GM21529 (cell line): ENCODE measurements at regions not wholly inside any gene's neighbourhood (a gene's known extent, or its start where the extent isn't known, plus 50 kb on each side); places are given as distances from the start of the nearest gene placed in this dataset.

Experiments used
- ATAC-seq: cut with Tn5 transposase; IDR thresholded peaks from one replicate; pipeline ENCODE4 v1.9.1; 2021; ENCODE audit not compliant: unreplicated experiment

DNA sequence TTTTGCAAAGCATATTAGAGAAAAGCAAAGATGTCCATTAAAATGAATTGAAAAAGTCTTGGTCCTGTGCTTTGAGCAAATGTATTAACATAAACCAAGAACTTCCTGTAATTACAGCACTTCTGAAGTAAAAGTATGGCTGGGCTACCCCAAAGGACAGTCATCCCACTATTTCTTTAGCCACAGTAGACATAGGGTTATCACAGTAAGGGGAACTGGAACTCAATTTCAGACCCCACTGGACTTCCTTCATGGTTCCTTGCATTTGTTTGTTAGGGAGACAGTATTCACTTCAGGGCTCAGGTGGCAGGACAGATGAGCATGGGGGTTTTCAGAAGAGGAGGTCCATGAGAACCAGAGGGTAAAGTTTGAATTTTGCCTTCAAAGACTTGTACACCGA, 203.1 kb upstream of the PDE1C start:
- no peak for ATAC-seq

DNA sequence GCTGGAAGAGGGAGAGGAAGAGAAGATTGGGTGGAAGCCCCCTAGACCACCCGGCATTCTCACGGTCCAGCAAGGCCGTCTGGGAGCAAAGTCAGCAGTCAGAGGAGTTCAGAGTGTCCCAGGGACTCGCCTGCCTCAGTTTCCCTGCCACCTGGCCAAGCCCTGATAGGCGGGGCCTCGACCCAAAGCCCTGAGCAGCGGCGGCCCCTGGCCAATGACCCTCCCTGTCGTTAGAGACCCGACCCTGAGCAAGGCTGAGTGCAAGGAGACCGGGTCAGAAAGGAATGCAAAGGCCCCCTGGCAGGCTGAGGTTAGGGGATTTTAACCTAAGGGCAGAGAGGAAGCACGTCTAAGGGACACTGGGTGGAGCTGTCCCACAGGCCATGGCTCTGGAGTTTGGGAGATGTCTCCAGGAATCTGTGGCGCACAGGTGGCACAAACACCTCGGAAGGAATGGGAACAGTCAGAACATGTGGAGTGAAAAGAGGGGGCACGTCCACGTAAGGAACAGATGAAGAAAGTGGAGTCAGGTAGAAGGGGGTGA, 196.8 kb upstream of the PDE1C start:
- no peak for ATAC-seq

DNA sequence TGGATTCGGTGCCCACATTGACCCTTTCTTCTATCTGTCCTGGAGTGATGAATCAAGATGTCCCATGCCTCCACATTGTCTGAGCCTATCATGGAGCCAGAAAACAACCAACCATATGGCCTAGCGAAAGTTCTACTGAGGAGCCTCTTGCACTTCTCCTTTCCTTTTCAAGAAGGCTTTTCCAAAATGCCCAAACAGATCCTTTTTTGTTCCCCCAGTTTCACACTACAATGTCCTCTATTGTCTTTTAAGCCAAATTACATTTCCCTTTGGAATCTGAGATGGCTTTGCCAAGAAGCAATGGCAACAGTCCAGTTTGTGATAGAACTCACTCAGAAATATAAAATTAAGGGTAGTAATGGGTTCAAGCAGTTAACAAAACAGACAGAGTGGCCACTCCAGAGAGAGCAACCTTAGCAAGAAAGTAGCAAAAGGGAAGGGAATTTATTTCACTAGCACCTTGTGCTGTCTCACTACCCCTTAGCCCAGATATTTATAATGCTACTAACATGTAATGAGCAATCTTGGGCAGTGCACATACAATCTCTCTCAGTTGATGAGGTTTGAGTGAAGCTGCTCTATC, 194.6 kb upstream of the PDE1C start:
- ATAC-seq = no peak

DNA sequence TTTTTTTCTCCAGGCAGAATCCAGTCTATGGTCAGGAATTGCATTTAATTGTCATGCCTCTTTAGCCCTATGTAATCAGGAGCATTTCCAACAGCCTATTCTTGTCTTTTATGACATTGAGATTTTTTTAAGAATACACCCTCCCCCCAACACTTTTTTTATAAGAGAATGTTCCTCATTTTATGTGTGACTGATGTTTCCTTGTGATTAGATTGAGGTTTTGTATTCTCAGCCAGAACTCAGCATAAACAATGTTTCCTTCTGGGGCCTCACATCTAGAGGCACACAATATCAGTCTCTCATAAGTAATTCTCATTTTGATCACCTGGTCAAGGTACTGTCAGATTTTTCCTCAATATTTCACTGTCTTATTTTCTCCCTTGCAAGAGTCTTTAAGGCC, 193.4 kb upstream of the PDE1C start:
- ATAC-seq = no peak

DNA sequence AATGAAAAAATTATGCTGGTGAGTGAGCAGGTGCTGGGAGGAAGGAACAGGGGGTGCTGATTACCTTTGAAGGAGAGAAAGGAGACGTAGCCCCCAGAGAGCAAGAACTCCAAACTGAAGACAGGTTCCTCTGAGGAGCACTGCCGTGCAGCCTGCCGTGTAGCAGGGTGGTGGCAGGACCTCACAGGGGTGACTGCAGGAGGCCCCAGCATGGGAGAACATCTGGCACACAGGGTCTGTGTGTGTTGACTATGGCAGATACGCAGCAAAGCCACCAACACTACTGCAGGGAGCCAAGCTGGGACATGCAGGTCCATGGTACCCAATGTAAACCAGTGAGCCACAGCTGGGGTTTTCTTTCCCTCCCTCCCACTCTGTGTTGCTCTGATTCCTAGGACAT, 192.1 kb upstream of the PDE1C start:
- no peak for ATAC-seq

DNA sequence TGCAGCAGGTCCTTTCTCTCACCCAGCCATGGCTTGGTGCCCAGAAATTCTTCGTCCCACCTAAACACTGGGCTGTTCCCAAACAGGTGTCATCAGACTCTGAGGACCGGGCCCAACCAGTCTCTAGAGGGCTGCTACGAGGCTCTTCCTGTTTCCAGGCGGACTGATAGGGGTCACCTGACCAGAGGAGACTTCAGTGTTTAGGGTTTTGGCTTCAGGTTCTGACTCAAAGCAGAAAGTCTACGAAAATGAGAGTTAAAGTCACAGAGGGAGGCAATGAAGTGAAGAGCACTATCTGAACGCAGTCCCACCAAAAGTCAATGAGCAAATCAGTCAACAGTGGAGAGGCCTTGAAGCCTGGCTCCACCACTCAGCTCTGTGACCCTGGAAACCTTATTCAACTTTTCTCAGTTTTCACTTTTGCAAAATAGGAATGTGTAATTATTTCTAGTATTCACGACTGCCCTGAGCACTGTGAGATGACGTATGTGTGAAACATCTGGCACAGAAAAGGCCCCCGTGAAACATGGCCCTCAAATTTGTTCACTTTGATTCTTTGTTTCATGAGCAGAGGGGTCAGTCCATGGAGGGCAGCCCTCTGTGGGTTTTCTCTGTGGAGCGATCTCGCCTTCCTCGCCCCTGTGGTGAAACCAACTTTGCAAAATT, 189.9 kb upstream of the PDE1C start:
- peak; percentile 95 for ATAC-seq

DNA sequence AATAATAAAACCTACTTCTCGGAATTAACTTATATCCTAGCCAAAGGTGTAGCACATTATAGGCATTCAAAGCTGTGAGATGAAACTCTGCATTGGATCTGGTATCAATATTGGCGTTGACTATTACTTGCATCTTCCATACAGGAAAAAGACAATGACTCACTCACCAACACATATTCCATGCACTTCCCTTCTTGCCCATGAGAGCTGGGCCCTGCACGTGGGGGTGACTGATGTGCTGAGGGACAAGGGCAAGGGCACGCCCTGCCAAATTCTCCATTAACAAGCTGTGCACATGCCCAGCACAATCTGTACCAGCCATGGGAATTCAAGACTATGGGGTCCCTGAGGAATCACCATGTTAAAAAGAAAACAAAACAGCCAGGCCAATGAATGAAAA, 188.1 kb upstream of the PDE1C start:
- ATAC-seq = no peak

DNA sequence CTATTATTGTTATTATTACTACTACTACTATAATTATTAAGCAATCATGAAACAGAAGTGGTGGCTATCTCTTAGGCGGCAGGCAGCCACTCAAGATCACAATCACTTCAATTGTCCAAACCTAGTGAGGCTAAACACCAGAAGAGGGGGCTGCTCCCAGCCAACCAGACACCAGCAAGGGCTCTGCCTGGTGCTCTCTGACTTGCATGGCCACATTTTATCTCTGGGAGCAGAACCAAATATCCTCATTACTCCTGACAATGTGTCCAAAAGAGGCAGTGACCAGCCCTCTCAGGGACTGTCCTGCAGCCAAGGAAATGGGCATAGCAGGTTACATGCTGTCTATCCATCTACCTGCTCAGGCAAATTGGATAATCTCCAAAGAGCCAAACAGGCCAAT, 187.4 kb upstream of the PDE1C start:
- ATAC-seq = no peak

DNA sequence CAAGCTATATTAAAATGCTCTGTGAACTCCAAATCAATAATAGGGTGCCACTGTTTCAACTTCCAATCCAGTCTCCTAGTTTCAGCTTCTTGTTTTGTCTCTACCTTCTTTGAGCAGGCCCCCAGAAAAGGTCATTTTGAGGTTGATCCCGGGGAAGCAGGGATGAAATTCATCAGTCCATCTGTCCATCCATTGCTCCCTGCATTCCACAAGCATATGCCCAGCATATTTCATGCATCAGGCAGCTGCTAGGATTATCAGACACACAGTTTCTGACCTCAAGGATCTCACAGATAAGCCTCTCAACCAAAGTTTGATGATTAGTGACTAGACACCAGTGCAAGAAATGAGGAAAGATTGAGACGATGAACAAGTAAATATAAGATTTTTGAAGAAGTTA, 186.6 kb upstream of the PDE1C start:
- no peak for ATAC-seq

DNA sequence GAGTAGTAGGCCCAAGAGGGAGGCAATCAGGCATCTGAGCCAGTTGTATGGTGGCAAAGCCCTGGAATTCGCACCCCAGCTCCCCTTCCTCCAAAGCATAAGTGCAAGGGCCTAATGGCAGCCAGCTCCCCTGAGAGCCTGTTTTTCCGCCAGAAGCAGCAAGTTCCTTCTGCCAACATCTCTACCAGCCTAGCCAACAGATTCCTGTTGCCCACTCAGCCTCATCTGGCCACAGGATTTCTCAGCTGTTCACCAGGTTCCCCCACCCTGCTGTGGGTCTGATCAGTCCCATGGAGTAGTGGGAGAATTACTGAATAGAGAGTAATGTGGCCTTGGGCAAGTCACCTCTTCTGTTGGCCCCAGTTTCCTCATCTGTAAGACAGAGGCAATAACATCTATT, 186.2 kb upstream of the PDE1C start:
- ATAC-seq = no peak

DNA sequence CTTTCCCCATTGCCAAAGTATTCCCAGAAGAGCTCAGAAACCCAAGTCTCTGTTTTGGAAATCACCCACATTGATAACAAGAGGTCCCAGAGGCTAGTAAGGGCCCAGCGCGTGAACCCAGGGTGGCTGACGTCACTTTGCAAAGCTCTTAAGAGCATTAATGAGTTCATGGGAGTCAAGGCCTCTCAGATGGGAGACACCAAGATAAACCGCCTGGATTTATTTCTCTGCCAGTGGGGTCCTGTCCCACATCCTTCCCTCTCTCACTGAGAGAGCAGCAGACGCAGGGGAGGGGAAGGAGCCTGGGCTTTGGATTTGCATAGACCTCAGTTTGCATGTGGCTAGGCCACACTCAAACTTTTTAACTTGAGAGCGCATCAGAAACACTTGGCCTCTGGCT, 184.8 kb upstream of the PDE1C start:
- peak; percentile 35 for ATAC-seq

DNA sequence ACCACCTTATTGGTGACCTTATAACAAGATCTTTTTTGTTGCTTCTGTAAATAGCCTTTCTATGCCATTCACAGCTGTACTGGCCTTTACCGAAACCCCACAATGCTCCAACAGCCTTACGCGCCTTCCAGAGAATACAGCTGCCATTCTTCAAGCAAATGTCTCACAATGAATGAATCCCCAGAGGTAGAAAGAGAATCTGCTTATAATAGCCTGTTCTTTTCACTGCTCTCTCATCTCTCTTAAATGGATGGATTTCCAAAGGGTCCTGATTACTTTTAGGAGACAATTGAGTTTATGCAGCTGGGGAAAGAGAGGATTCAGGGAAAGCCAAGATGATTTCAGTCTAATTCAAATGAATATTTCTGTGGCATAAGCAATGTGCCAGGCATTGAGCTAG, 183.1 kb upstream of the PDE1C start:
- ATAC-seq = no peak

DNA sequence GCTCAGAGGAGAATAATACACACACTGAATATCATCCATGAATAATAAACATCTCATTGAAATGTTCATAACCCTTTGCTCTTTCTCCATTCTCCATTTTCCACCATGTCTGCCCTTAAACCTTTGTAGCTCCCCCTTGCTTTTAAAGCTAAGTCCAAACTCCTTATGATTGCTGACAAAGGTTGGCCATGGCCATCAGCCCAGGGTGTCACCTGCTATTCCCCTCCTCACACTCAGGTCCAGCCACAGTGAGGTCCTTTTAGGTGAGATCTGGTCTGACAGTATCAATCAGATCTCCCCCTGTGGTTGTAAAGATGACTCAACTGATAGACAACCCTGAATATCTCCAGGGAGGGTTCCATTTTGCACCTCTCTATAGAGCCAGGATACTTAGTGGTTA, 181.5 kb upstream of the PDE1C start:
- ATAC-seq = no peak

DNA sequence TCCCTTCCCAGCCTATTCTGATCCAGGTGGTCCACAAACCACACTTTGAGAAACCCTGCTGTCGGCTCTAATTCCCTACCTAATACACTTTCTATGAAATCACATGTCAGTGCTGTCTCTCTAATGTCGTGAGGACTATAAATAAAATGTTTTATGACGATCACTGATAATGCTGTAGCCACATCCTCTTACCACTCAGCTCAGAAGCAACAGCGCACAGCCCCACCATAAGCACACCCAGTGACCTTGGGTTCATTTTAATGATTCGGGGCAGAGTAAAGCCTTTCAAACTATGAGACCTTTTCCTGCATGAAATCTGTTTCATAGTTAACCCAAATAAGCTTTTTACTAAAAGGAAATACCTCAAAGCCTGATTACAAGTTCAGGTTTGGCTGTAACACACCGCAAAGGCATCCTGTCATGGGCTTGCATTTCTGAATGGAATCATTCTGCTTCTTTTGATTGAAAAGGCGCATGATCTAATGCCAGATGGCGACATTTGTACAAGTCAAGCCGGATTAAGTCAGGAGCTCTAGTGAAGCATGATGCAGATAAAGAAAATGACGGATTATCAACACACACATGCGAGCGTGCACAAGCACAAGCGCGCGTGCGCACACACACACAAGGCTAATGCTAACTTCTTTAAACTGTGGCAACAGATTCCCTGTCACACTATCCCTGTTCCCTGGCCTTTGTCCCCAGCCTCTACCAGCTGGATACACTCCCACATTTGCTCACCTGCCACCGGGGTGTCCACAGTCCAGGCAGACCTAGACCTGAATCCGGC, 180.5 kb upstream of the PDE1C start:
- ATAC-seq = no peak

DNA sequence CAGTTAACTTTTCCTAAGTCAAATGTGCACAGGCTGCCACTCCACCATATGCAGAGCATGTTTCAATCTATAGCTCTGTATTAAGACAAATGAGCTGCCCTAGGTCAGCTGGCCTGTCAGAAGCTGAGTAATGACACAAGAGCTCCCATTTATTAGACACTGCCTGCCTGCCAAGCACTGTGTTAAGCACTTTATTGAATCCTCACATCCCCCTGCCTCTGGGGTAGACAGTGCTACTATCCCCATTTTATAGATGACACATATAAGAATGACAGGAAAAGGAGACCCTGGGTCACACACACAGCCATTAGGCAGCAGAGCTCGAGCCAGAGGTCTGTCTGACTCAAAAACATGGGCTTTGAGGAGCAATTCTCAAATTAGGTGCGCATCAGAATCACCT, 179.8 kb upstream of the PDE1C start:
- ATAC-seq = no peak

DNA sequence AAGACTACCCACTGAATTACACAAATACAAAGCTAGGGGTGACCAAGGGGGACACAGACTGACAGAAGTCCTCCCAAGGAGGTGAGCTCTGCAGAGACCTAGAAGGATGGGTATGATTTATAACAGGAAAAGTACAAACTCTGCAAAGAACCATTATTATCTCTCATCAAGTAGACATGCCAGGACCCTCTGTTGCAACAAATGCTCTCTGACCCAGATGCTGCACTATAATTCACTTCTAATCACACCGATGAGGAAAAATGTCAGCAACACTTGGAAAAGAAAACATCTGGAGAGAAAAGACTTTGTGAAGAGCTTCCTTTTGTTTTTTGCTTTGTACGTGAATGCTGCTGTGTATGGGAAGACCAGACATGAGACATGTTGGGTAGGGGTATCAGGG, 178.3 kb upstream of the PDE1C start:
- no peak for ATAC-seq

DNA sequence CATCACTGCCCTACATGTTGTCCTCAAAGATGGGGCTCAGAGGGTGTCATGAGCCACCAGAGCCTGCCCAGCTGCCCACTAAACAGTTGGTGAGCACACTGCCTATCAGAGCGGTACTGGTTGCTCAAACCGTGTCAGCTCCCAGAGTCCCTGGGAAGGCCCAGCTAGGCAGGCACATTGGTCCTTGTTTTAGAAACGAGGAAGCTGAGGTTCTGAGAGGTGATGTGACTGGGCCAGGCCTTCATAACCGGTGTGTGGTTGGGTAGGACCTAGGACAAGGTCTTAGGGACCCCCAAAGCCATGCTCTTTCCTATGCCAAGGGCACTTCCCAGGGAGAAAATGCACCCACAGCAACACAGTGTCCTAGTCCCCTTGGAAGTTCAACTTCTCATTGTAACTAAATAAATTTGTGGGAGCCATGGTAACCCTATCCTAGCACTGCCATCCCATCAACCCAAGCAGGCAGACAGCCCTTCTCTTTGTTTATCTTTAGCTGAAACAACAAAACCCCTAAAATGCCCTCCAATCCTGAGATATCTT, 174.7 kb upstream of the PDE1C start:
- ATAC-seq = no peak

DNA sequence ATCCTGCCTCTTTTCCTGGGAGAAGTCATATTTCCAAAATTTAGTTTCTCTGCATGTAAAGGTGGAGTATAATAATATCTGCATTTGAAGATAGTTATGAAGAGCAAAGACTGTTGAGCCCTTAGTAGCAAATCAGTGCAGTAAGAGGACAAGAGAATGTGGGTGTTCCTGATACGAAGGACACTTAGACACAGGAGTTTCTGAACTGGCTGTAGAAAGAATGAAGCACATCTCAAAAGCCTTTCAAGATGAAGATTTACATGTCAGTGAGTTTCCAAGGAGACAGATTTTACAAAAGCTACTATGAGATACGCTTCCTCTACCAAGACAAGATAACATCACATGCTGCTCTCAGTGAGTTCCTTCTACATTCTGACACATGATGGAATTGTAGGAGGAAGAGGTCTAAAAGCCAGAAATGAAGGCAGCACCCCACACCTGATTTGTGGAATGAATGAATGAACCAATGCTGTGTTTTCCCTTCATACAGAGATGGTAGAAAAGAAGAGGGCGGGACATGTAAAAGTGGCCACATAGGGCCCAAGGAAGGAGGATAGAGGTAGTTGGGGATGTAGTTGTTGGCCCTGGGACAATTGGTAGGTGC, 173.6 kb upstream of the PDE1C start:
- no peak for ATAC-seq

DNA sequence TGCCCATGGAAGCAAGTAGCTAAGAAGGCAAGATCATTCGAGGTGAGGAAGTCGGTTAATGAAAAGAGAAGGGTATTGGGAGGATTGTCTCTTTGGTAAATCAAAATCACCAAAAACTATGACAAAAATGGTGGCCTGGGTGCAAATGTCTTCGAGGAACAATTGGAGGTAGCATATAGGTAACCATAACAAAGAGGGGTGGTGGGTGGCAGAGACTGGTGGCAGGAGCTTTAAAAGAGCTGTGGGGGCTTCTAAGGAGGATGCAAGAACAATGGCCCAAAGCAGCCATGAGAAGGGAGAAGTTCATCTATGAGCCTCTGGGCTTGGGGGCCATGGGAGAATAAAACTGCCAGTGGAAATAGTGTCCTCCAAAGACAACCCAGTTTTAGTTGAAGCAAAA, 172.2 kb upstream of the PDE1C start:
- ATAC-seq = no peak

DNA sequence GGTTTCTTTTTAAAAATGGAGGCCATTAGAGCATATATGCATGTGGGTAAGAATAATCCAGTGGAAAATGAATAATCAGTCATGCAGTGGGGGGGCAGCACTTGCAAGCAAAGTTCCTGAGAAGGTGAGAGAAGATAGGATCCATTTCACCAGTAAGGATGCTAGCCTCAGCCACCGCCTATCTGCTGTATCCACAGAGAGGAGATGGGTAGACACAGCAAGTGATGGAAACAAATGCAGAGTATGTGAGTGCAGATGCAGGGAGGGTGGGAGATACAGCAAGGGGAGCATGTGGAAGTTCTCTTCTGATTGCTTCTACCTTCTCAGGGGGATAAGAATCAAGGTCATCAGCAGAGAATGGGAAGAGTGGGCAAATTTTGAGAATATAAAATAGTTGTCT, 171.4 kb upstream of the PDE1C start:
- ATAC-seq = no peak

DNA sequence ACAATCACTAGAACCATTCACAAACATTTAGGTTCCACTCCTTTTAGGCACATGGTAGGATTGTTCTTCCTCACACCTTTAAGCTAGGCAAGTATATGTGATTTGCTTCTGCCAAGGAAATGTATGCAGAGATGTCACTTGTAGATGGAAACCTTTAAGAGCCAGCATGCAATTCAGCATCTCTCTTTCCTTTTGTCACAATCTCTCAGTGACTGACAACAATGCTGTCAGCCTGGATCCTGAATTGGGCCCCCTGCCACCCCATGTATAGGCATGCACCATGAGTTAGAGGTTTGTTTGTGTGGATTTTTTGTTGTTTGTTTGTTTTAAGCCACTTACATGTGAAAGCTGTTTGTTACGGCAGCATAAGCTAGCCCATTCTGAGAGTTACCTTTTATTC, 169.6 kb upstream of the PDE1C start:
- no peak for ATAC-seq

DNA sequence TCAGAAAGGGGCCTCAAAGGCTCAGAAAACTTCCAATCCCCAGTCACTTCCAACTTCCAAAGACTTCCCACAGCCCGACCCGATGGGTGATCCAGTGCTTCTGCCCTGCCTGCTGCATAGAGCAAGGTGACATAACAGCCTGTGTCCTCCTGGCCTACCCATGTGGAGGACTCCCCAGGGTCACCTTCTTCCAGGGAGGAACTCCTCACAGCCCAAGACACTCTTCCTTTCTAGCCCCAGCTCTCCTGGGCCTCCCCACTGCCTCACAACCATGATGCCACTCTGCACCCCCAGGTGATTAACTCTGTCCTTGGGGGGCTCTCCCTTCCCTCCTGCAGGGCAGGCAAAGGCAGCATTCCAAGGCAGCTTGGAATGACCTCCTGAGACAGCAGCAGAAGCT, 158.4 kb upstream of the PDE1C start:
- no peak for ATAC-seq
